ENCODE measurements at regions not wholly inside any gene's neighbourhood (a gene's known extent, or its start where the extent isn't known, plus 50 kb on each side); places are given as distances from the start of the nearest gene placed in this dataset.

DNA sequence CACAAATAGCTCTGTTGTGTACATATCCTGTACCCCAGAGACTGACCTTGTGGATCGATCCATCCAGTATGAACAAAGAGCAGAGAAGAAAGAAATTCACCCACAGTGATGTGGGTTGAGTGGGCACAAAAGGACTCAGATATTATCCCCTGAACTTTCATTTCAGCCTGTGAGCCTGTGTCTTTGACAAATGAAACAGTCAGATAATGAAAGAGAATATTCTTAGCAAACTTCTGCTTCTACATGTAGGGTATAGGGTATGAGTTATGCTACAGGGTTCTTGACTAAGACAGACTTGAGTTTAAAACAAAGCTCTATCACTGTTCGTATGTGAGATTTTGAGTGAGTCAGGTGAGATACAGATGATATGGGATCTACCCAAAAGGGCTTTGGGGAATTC is 359.7 kb downstream of the MAFB start:
- Histone ChIP-seq H3K27ac (ENCODE audit: low read length) (no peak overlapping the region), H3K27me3 (ENCODE audit: control insufficient read depth, insufficient read depth, low read length) (no peaks in the 10 kb centered on the region), H3K36me3 (ENCODE audit: control insufficient read depth, low read depth, low read length) (no peaks in the 10 kb centered on the region), H3K4me3 (ENCODE audit: low read length) (no peak overlapping the region), H3K9ac (ENCODE audit: low read length) (no peak overlapping the region), H3K4me1 (ENCODE audit: control insufficient read depth, low read depth, low read length) (no peaks in the 10 kb centered on the region), H3K9me3 (ENCODE audit: control insufficient read depth, low read depth, low read length) (no peaks in the 10 kb centered on the region)

DNA sequence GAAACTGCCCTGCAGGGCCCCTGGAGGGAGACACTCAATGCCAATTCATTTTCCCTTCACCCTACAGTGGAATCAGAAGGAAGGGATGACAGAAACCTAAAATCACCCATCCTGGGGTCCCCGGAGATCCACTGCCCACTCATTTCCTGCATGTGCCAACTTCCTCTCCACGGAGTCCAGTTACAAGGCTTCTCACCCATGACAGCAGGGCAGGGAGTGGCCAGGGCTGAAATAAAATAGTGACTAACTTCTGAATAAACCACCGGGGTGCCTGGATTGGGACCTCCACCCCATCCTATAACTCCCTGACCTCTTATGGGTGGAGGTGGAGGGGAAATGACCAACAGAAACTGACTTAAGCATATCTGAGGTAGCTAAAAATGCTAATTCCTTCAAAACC is 362.3 kb downstream of the MAFB start:
- peaks cover 5% of the 10 kb centered on the region for H3K4me1 ChIP-seq (ENCODE audit: control insufficient read depth, low read depth, low read length)
- H3K4me3 ChIP-seq (ENCODE audit: low read length) = no peak overlapping the region
- no peak overlapping the region for H3K27ac ChIP-seq (ENCODE audit: low read length)
- H3K9ac ChIP-seq (ENCODE audit: low read length) = no peak overlapping the region
- H3K27me3 ChIP-seq (ENCODE audit: control insufficient read depth, insufficient read depth, low read length) = no peaks in the 10 kb centered on the region
- no peaks in the 10 kb centered on the region for H3K9me3 ChIP-seq (ENCODE audit: control insufficient read depth, low read depth, low read length)
- no peaks in the 10 kb centered on the region for H3K36me3 ChIP-seq (ENCODE audit: control insufficient read depth, low read depth, low read length)

DNA sequence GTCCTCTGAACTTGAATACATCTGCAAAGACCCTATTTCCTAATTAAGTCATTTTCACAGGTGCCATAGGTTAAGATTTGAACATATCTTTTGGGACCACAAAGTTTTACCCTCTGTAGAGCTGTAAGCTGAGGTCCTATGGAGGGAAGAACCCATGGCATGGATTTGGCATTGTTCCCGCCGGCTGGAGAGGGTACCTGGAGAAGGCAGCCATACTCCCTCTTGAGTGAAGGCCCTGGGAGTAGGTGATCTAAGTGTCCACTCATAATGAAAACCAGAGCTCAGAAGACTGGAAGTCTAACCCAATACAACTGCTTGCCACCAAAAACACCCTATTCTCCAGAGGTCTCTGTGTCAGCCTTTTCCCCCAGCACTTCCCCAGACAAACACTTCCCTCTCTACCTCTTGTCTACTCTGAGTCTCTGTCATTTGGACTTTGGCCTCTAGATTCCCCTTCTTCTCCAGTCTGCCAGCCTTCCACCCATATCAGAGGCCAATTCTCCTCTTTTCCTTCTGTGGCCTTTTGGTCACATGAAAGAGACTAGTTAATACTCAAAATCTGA is 363.9 kb downstream of the MAFB start:
- no peaks in the 10 kb centered on the region for H3K9me3 ChIP-seq (ENCODE audit: control insufficient read depth, low read depth, low read length)
- no peak overlapping the region for H3K4me3 ChIP-seq (ENCODE audit: low read length)
- H3K9ac ChIP-seq (ENCODE audit: low read length) = no peak overlapping the region
- peaks cover 5% of the 10 kb centered on the region for H3K4me1 ChIP-seq (ENCODE audit: control insufficient read depth, low read depth, low read length)
- H3K27ac ChIP-seq (ENCODE audit: low read length) = no peak overlapping the region
- no peaks in the 10 kb centered on the region for H3K36me3 ChIP-seq (ENCODE audit: control insufficient read depth, low read depth, low read length)
- no peaks in the 10 kb centered on the region for H3K27me3 ChIP-seq (ENCODE audit: control insufficient read depth, insufficient read depth, low read length)

DNA sequence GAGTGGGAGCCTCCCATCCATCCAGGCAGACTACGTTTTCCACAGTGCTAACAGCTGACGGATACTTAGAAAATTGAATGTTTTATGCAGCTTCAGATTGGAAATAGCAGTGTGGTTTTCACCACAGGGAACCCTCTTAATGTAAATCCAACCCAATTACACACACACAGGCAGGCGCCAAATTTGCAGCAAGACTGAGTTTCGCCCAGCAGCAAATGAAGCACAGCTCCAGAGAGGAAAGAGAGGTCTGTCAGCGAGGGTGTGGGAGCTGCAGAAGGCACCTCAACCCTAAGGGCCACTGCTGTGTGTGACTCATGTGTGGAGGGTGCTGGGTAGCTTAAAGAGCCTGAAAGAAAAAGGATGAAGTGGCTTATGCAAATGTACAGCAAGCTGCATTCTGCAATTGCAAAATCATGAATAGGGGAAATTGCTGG is 365.7 kb downstream of the MAFB start:
- Histone ChIP-seq H3K27me3 (ENCODE audit: control insufficient read depth, insufficient read depth, low read length) (no peaks in the 10 kb centered on the region), H3K9ac (ENCODE audit: low read length) (no peak overlapping the region), H3K9me3 (ENCODE audit: control insufficient read depth, low read depth, low read length) (no peaks in the 10 kb centered on the region), H3K36me3 (ENCODE audit: control insufficient read depth, low read depth, low read length) (no peaks in the 10 kb centered on the region), H3K4me1 (ENCODE audit: control insufficient read depth, low read depth, low read length) (peaks cover 5% of the 10 kb centered on the region), H3K4me3 (ENCODE audit: low read length) (no peak overlapping the region), H3K27ac (ENCODE audit: low read length) (no peak overlapping the region)

DNA sequence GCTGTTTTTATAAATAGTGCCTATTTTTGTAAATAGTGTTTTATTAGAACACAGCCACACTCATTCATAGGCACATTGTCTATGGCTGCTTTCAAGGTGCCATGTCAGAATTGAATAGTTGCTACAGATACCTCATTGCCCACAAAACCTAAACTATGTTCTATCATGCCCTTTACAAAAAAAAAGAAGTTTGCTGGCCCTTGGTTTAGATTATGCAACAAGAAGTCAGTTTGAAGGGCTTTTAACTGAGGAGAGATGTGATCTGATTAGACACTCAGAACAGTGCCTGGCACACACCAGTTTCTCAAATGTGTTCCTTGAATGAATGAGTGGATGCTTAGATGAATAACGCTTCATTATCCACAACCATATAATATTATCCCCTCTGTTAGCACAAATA is 366.1 kb downstream of the MAFB start:
- Histone ChIP-seq H3K9me3 (ENCODE audit: control insufficient read depth, low read depth, low read length) (no peaks in the 10 kb centered on the region), H3K36me3 (ENCODE audit: control insufficient read depth, low read depth, low read length) (no peaks in the 10 kb centered on the region), H3K9ac (ENCODE audit: low read length) (no peak overlapping the region), H3K27me3 (ENCODE audit: control insufficient read depth, insufficient read depth, low read length) (no peaks in the 10 kb centered on the region), H3K4me1 (ENCODE audit: control insufficient read depth, low read depth, low read length) (peaks cover 5% of the 10 kb centered on the region), H3K4me3 (ENCODE audit: low read length) (no peak overlapping the region), H3K27ac (ENCODE audit: low read length) (no peak overlapping the region)

DNA sequence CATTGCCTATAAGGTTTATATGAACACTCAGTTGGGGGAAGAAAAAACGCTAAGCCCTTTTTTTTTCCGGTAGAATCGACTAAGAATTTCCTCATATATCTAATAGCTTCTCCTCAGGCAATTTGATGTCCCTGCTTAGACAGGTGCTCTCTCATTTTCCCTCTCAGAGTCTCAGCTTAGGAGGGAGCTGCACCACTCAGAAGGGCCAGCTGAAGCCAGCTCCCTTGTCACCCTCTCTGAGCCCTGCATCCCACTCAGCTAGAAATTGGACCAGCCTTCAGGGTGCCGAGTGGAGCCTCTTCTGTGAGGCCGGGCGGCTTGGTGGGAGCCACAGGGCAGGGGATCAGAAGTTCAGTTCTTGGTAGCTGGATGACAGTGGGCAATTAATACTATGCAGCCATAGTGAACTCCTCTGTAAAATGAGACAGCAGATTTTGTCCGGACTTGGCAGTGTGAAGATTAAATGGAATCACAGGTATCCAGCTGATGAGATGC is 368.5 kb downstream of the MAFB start:
- Histone ChIP-seq H3K4me3 (ENCODE audit: low read length) (no peak overlapping the region), H3K9ac (ENCODE audit: low read length) (no peak overlapping the region), H3K9me3 (ENCODE audit: control insufficient read depth, low read depth, low read length) (no peaks in the 10 kb centered on the region), H3K4me1 (ENCODE audit: control insufficient read depth, low read depth, low read length) (peaks cover 8% of the 10 kb centered on the region), H3K36me3 (ENCODE audit: control insufficient read depth, low read depth, low read length) (no peaks in the 10 kb centered on the region), H3K27me3 (ENCODE audit: control insufficient read depth, insufficient read depth, low read length) (no peaks in the 10 kb centered on the region), H3K27ac (ENCODE audit: low read length) (no peak overlapping the region)

DNA sequence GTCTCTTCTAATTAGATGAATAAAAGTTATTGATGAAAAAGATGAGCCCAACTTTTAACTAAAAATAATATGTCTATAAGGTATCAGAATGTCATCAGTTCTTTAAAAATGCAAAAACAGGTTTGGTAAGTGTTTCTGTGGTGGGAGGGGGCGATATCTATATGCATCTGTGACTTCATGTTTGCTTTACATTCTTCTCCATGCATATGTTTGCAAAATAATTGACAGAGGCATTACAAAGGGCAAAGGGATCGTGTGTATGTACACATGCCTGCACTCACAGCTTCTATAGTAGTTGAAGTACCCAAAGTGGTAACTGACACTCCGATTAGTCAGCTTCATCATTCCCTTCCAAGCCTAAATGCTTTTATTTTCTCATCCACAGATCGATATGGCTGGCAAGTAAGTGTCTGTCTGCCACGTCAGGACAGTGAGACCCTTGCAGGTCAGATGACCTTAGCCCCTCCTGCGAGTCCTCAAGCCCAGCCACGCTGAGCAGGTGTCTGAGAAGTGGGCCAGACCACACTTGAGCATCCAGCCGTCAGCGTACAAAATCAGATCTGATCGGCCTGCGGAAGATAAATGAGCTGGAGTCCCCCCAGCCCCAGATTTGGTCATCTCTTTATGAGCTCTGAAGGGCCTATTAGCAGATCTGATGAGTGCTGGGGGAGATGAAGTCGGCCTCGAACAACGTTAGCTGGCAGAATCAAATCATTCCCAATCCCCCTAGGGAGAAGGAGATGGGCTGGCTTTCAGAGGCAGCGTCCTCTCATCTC is 369.1 kb downstream of the MAFB start:
- H3K9ac ChIP-seq (ENCODE audit: low read length) = no peak overlapping the region
- H3K36me3 ChIP-seq (ENCODE audit: control insufficient read depth, low read depth, low read length) = no peaks in the 10 kb centered on the region
- H3K9me3 ChIP-seq (ENCODE audit: control insufficient read depth, low read depth, low read length) = no peaks in the 10 kb centered on the region
- H3K27ac ChIP-seq (ENCODE audit: low read length) = no peak overlapping the region
- no peaks in the 10 kb centered on the region for H3K27me3 ChIP-seq (ENCODE audit: control insufficient read depth, insufficient read depth, low read length)
- peaks cover 8% of the 10 kb centered on the region for H3K4me1 ChIP-seq (ENCODE audit: control insufficient read depth, low read depth, low read length)
- H3K4me3 ChIP-seq (ENCODE audit: low read length) = no peak overlapping the region

DNA sequence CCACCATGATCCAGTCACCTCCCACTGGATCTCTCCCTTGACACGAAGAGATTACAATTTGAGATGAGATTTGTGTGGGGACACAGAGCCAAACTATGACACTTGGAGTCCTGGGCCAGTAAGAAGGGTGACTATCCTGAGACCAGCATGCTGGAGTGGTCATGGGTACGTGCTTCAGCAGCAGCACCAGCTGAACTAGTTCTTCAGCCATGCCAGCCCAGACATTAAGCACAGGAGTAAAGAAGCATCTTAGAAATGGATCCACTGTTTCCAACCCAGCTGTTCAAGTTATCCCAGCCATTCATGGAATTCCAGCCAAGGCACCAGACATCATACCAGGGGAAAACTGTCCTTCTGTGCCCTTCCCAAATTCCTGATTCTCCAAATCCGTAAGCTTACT is 370.0 kb downstream of the MAFB start:
- Histone ChIP-seq H3K27me3 (ENCODE audit: control insufficient read depth, insufficient read depth, low read length) (no peaks in the 10 kb centered on the region), H3K27ac (ENCODE audit: low read length) (no peak overlapping the region), H3K4me1 (ENCODE audit: control insufficient read depth, low read depth, low read length) (peaks cover 8% of the 10 kb centered on the region), H3K4me3 (ENCODE audit: low read length) (no peak overlapping the region), H3K9ac (ENCODE audit: low read length) (no peak overlapping the region), H3K36me3 (ENCODE audit: control insufficient read depth, low read depth, low read length) (no peaks in the 10 kb centered on the region), H3K9me3 (ENCODE audit: control insufficient read depth, low read depth, low read length) (no peaks in the 10 kb centered on the region)

DNA sequence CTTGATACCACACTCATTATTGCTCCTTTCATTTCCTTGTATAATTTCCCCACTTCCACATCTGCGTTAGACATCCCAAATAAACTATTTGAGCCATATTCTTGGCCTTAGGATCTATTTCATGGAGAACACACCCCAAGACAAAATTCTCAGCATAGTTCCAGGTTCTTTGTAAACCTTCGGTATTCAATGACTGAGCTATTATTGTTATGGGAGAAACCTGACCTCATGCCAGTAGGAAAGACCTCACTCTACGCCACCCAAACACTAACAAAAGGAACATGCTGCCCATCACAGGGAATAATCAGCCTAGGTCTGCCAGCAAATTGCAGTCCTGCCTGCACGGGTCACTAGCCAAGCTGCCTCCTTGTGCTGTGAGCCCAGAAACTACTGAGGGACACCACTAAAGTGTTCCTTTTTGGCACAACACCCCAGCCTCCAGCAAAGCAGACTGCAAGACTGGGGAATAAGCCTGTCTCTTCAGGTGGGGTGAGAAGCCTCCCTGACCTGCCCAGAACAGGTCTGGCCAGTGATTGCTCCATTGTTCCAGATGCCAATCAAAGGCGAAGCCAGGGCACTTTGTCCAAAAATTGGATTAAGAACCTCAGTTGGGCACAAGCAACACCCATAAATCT is 371.8 kb downstream of the MAFB start:
- Histone ChIP-seq H3K27me3 (ENCODE audit: control insufficient read depth, insufficient read depth, low read length) (no peaks in the 10 kb centered on the region), H3K36me3 (ENCODE audit: control insufficient read depth, low read depth, low read length) (no peaks in the 10 kb centered on the region), H3K4me1 (ENCODE audit: control insufficient read depth, low read depth, low read length) (peaks cover 4% of the 10 kb centered on the region), H3K4me3 (ENCODE audit: low read length) (no peak overlapping the region), H3K9me3 (ENCODE audit: control insufficient read depth, low read depth, low read length) (no peaks in the 10 kb centered on the region), H3K27ac (ENCODE audit: low read length) (no peak overlapping the region), H3K9ac (ENCODE audit: low read length) (no peak overlapping the region)

DNA sequence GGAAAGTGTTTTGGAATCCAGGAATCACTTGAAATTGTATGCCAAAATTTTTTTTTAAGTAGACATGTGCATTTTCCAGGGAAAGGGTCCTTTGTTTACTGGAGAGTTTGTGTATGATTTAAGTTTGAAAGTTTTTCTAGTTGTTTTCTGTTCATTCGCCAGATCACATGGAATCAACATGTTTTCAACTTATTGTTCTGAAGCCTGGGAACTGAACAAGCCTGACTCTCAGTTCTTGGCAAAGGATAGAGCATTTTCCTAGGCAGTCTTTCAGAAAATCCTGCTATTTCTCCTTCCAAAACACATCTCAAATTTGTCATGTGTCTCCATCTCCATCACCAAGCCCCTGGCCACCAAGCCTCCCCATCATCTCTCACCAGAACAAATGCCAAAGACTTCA is 374.8 kb downstream of the MAFB start:
- Histone ChIP-seq H3K4me3 (ENCODE audit: low read length) (no peak overlapping the region), H3K27me3 (ENCODE audit: control insufficient read depth, insufficient read depth, low read length) (no peaks in the 10 kb centered on the region), H3K27ac (ENCODE audit: low read length) (no peak overlapping the region), H3K4me1 (ENCODE audit: control insufficient read depth, low read depth, low read length) (peaks cover 4% of the 10 kb centered on the region), H3K36me3 (ENCODE audit: control insufficient read depth, low read depth, low read length) (no peaks in the 10 kb centered on the region), H3K9me3 (ENCODE audit: control insufficient read depth, low read depth, low read length) (no peaks in the 10 kb centered on the region), H3K9ac (ENCODE audit: low read length) (no peak overlapping the region)

DNA sequence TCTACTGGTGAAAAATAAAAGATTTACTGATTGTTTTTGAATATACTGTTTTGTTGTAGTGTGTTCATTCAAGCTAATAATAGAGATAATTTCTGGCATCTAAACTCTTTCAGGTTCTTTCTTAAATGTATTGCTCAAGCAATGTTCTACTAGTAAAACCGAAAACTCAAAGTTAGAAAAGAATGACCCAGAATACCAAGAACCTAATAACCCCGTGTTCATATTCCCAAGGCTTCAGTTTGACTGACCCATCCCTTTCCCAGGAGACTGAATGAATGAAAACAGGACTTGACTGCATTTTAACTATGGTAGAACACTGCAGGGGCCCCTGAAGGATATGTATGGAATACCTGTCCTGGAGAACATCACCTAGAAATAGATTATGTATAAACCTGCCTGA is 375.3 kb downstream of the MAFB start:
- Histone ChIP-seq H3K36me3 (ENCODE audit: control insufficient read depth, low read depth, low read length) (no peaks in the 10 kb centered on the region), H3K27ac (ENCODE audit: low read length) (no peak overlapping the region), H3K4me1 (ENCODE audit: control insufficient read depth, low read depth, low read length) (peaks cover 4% of the 10 kb centered on the region), H3K27me3 (ENCODE audit: control insufficient read depth, insufficient read depth, low read length) (no peaks in the 10 kb centered on the region), H3K4me3 (ENCODE audit: low read length) (no peak overlapping the region), H3K9me3 (ENCODE audit: control insufficient read depth, low read depth, low read length) (no peaks in the 10 kb centered on the region), H3K9ac (ENCODE audit: low read length) (no peak overlapping the region)
